HG03342 (cell line): ENCODE measurements at regions not wholly inside any gene's neighbourhood (a gene's known extent, or its start where the extent isn't known, plus 50 kb on each side); places are given as distances from the start of the nearest gene placed in this dataset.
"Not testable (repeated sequence)": the region's sequence is repeated elsewhere in the genome, so short reads cannot be mapped to it uniquely, and the experiment has no call there.

Experiments used
- ATAC-seq: cut with Tn5 transposase; IDR thresholded peaks from one replicate; pipeline ENCODE4 v1.9.1; 2021; ENCODE audit warnings: mild to moderate bottlenecking, moderate library complexity; ENCODE audit not compliant: unreplicated experiment

DNA sequence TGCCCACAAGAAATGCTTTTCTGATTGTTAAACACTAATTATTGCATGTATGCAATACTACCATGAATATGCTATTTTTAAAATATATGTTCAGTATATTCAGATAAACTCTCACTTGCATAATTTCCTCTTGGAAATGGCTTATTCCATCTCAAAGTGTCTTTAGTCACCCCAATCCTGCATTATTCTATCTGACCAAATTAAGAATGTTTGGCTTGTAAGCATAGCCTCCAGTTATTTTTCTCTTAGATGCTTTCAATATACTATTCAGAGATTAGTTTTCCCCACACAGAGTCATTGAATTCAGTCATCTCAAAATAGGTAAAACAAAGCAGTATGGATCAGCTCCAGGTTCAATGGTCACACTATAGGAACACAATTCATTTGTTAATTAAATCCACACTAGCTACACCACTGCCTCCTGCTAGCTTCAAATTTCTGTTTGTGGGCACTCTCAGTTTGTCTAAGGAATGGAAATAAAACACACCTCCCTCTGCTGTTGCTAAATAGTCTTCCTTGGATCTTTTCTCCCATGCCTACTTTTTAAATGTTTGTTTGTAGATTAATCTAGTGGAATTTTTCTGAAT lies 134.6 kb upstream of the TBCA start:
- no peak for ATAC-seq

DNA sequence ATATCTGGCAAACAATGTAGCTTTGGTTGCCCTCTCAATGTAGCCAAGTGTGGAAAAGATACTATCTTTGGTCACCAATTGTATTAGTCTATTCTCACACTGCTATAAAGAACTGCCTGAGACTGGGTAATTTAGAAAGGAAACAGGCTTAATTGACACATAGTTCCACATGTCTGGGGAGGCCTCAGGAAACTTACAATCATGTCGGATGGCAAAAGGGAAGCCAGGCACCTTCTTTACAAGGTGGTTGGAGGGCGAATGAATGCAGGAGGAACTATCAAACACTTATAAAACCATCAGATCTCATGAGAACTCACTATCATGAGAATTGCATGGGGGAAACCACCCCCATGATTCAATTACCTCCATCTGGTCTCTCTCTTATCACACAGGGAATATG lies 133.1 kb upstream of the TBCA start:
- ATAC-seq, result no peak

GRCh38 chr5:77908787-77909186 lies 132.6 kb upstream of the TBCA start:
- ATAC-seq, result no peak

DNA sequence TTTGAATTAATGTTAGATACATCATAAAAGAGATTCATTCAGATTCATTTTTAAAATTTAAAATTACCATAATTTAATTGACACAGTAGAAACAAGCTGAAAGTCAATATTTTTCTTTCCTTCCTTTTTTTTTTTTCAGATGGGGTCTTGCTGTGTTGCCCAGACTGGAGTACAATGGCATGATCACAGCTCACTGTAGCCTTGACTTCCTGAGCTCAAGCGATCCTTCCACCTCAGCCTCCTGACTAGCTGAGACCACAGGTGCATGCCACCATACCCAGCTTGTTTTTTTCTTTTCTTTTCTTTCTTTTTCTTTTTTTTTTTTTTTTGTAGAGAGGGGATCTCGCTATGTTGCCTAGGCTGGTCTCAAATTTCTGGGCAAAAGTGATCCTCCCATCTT lies 131.6 kb upstream of the TBCA start:
- ATAC-seq, result no peak

- ATAC-seq, result no peak
Observed at GRCh38 chr5:77906806-77907205, 130.7 kb upstream of the TBCA start.

GRCh38 chr5:77904362-77904761 lies 128.2 kb upstream of the TBCA start:
- no peak for ATAC-seq

- no peak for ATAC-seq
Observed at GRCh38 chr5:77900691-77901090, 124.6 kb upstream of the TBCA start.

- no peak for ATAC-seq
Observed at GRCh38 chr5:77898385-77898784, 122.2 kb upstream of the TBCA start.

- ATAC-seq, result no peak
Observed at GRCh38 chr5:77896338-77896737, 120.2 kb upstream of the TBCA start.

GRCh38 chr5:77894103-77894502 lies 118.0 kb upstream of the TBCA start:
- ATAC-seq, result not testable (repeated sequence)

GRCh38 chr5:77893225-77893860 lies 117.2 kb upstream of the TBCA start:
- no peak for ATAC-seq

GRCh38 chr5:77892061-77893010 lies 116.2 kb upstream of the TBCA start:
- ATAC-seq, result no peak

GRCh38 chr5:77885519-77885918 lies 109.4 kb upstream of the TBCA start:
- no peak for ATAC-seq

- no peak for ATAC-seq
Observed at GRCh38 chr5:77882670-77883257, 106.6 kb upstream of the TBCA start.

DNA sequence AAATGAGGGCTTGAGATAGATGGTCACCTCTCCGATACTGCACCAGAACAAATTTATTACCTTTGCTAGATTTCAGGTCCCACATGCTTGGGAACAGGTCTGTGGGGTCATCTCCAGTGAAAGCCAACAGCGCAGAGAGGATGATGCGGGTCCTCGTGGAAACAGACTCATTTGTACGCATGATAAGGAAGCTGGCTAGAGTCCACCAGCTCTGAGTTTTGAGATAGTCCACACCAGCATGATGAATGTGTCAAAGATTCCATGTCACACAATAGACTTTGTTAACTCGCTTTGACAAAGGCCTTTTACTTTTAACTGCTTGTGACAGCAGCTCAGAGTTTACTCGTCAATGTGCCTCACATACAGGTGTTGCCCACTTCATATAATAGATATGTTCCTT lies 105.4 kb upstream of the TBCA start:
- no peak for ATAC-seq

DNA sequence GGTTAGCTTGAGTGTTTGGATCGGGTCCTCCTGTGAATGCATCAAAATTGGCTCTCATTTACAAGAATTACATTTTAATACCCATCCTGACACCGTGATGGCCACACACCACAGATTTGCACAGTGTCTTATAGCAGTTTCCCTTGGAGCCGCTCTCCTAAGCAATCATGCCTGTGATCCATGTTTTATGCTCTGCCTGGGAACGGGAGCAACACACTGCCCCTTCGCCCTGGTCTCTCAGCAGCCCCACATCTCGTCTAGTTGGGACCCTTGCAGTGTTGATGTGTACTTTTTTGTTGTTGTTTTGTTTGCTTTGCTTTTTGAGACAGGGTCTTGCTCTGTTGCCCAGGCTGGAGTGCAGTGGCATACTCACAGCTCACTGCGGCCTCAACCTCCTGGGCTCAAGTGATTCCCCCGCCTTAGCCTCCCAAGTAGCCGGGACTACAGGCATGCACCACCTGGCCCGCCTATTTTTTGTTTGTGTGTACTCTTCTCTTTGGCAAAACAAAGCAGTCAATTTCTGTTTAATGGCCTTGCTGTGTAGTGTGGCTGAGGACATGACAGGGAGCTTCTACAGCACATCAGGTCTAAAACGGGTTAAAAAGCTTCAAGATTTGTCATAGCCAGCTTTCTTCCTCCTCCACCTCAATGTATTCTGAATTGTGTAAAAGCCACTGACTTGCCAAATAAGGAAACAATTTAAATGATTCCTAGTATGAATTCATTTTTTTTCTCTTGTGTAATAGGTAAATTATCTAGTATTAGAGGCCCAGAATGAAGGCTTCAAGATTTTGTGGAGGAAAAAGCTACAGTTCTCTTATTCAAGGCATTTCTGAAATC lies 101.6 kb upstream of the TBCA start:
- no peak for ATAC-seq

DNA sequence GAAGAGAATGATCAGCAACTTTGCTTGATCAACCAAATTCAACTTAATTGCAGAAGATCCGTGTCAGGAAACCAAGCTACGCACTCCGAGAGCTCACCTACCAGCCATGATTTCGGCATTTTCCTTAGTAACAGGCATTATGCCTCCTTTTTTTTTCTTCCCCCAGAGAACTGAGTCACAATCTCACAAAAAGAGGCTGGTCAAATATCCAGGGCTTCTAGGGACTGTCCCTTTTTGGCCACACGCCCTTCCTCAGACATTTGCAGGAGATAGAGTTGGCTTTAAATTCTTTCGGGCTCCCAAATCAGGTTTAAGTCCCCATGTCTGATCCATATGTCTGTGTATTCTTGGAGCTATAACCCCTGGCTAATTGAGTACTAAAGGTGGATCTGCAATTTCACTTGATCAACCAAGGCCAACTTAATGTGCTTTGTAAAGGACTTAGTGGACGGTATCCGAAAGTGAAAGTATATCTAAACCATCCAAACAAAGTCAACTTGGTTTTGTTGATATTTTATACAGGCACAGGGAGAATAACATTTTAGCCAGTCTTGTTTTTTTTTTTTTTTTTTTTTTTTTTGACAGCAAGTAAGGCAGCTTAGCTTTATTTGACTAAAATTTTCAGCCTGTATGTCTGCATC lies 100.8 kb upstream of the TBCA start:
- no peak for ATAC-seq

DNA sequence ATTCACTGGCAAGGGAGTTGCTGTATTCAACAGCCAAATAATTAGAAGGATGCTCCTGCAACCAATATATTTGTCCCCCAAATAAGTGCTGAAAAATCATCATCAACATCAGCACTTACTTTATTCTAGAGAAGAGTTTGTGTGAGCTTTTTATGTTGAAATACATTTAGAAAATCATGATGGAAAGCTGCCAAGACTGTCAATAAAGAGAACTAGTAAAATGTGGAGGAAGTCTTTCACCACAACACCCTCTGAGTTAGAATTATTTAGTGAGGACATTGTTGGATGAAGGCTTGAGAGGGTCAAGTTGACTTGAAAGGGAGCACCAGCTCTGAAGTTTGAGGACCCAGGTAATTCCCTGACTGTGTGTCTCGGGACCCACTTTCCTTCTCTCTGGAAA lies 100.2 kb upstream of the TBCA start:
- ATAC-seq, result no peak

GRCh38 chr5:77874691-77875090 lies 98.6 kb upstream of the TBCA start:
- ATAC-seq, result no peak

DNA sequence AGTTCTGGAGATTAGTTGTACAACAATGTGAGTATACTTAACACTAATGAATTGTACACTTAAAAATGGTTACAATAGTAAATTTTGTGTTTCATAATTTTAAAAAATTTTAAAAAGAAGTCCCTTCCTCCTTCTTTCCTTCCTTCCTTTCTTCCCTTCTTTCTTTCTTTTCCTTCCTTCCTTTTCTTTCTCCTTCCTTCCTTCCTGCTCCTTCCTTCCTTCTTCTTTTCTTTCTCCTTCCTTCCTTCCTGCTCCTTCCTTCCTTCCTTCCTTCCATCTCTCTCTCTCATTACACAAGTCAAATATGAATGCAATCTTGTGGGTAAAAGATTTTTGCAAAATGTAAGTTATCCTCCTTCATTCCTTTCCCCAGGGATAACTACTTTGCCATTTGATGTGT lies 97.1 kb upstream of the TBCA start:
- no peak for ATAC-seq
